Spleen (tissue), 11 donors: ENCODE measurements at regions not wholly inside any gene's neighbourhood (a gene's known extent, or its start where the extent isn't known, plus 50 kb on each side); places are given as distances from the start of the nearest gene placed in this dataset.

Experiments
- DNase-seq: peaks from one replicate; pipeline ENCODE4 v3.0.0-alpha.2; 2020
- H3K27ac ChIP-seq, 8 donors: fragments of 200-600 bp; sonication (generic) in 7 of 8; 1 replicate in 4 of 8; 2 replicates in 4 of 8; pipeline versions ENCODE4 v1.5.0 to v1.8.0; 2016 to 2021; ENCODE audit warnings: inconsistent platforms in 4 of 8, mild to moderate bottlenecking in 4 of 8, moderate library complexity in 1 of 8
- H3K27me3 ChIP-seq, 7 donors: fragments of 200-600 bp; sonication (generic) in 6 of 7; replicated peaks in 1 of 7; 1 replicate in 4 of 7; 2 replicates in 3 of 7; pipeline versions ENCODE4 v1.5.0 to v1.8.0; 2016 to 2021; ENCODE audit warnings: inconsistent platforms in 3 of 7, mild to moderate bottlenecking in 1 of 7
- H3K36me3 ChIP-seq, 6 donors: fragments of 200-600 bp; sonication (generic) in 5 of 6; 1 replicate in 4 of 6; 2 replicates in 2 of 6; pipeline versions ENCODE4 v1.5.0 to v1.8.0; 2016 to 2021; ENCODE audit warnings: inconsistent platforms in 2 of 6
- H3K4me1 ChIP-seq, 6 donors: fragments of 200-600 bp; sonication (generic) in 5 of 6; 1 replicate in 3 of 6; 2 replicates in 3 of 6; pipeline versions ENCODE4 v1.5.0 to v1.8.0; 2016 to 2021; ENCODE audit warnings: inconsistent platforms in 3 of 6
- H3K4me3 ChIP-seq, 8 donors: fragments of 200-600 bp; sonication (generic) in 7 of 8; 1 replicate in 4 of 8; 2 replicates in 4 of 8; pipeline versions ENCODE4 v1.5.0 to v1.8.0; 2016 to 2021; ENCODE audit warnings: inconsistent platforms in 4 of 8, mild to moderate bottlenecking in 4 of 8, moderate library complexity in 2 of 8
- H3K9me3 ChIP-seq, 8 donors: fragments of 200-600 bp; sonication (generic) in 7 of 8; 1 replicate in 4 of 8; 2 replicates in 4 of 8; pipeline versions ENCODE4 v1.5.0 to v1.8.0; 2016 to 2021; ENCODE audit warnings: inconsistent platforms in 4 of 8
- CTCF ChIP-seq, 11 experiments: fragments of 200-600 bp in 7 of 11; fragments of 450-650 bp in 4 of 11; sonication (generic) in 4 of 11; IDR thresholded peaks in 8 of 11; conservative IDR thresholded peaks in 3 of 11; 1 replicate in 7 of 11; 2 replicates in 4 of 11; pipeline versions ENCODE4 v1.4.0 to v1.8.0; 2016 to 2021; ENCODE audit warnings: antibody characterized with exemption in 11 of 11, inconsistent platforms in 4 of 11, mild to moderate bottlenecking in 1 of 11
- POLR2A ChIP-seq, 3 donors: fragments of 450-650 bp; IDR thresholded peaks; one replicate each; pipeline ENCODE4 v1.5.1; 2017; ENCODE audit warnings: antibody characterized with exemption in 3 of 3, mild to moderate bottlenecking in 1 of 3
- POLR2AphosphoS5 ChIP-seq, 3 donors: sonication (generic); formaldehyde crosslinking; IDR thresholded peaks; one replicate each; pipeline ENCODE4 v1.5.1; 2017; ENCODE audit warnings: antibody characterized with exemption in 3 of 3
- whole genome bisulfite sequencing, 5 donors: extraction: QIAGEN DNeasy Blood & Tissue Kit in 3 of 5; methylation state at CpG; one replicate each; pipeline versions ENCODE4 v1.1.5 to v1.1.7; 2013 to 2018; 5-methylcytosine and 5-hydroxymethylcytosine counted together
- intact Hi-C: fragments of 100-400 bp; cut with DNase I; formaldehyde crosslinking; loops from one replicate; pipeline ENCODE4 v1.15.0; 2023; ENCODE audit warnings: low total_unique reads
- donor health status: healthy with polysubstance abuse.
- donor health status: DM: no; HTN: no; CAD: no; lungs with moderate emphysema.
- donor health status: DM: no; HTN: no; CAD: no.
- donor health status: Bipolar disorder and iron deficiency.
- donor health status: healthy.
- donor health status: DM: no; HTN: no; CAD: no.
- donor health status: DM: yes; HTN: yes; CAD: no.

GRCh38 chr14:87312169-87312893, 680.7 kb downstream of the GALC start:
- DNase-seq = no peak
- H3K27ac ChIP-seq = no peak overlapping the region
- WGBS, 5 donors = 83 to 92% (median 86%) methylated on average over 7 of the region's 7 CpGs
- H3K27me3 ChIP-seq = no peaks in the 10 kb centered on the region
- H3K36me3 ChIP-seq = no peaks in the 10 kb centered on the region
- H3K4me1 ChIP-seq = no peaks in the 10 kb centered on the region
- no peak for TF ChIP-seq POLR2A (IDR thresholded peaks at IDR 0.05)
- no peak for TF ChIP-seq CTCF (IDR thresholded peaks at IDR 0.05 in 8 of 11, conservative IDR thresholded peaks at IDR 0.05 in 3 of 11)
- no peak for TF ChIP-seq POLR2AphosphoS5 (IDR thresholded peaks at IDR 0.05)
- no peak overlapping the region for H3K4me3 ChIP-seq
- H3K9me3 ChIP-seq = peaks cover 0 to 15% (median 4%) of the 10 kb centered on the region in 8 donors
- intact Hi-C loops = no loop called here

GRCh38 chr14:87309557-87309956, 683.4 kb downstream of the GALC start:
- 39 to 65% (median 63%) methylated on average over 2 of the region's 2 CpGs for WGBS, 5 donors
- H3K27me3 ChIP-seq = no peaks in the 10 kb centered on the region
- no peaks in the 10 kb centered on the region for H3K36me3 ChIP-seq
- no peak overlapping the region for H3K4me3 ChIP-seq
- peaks cover 0 to 6% (median 0%) of the 10 kb centered on the region in 8 donors for H3K9me3 ChIP-seq
- no peak overlapping the region for H3K27ac ChIP-seq
- intact Hi-C loops = no loop called here
- no peaks in the 10 kb centered on the region for H3K4me1 ChIP-seq
- TF ChIP-seq POLR2A (IDR thresholded peaks at IDR 0.05) = no peak
- TF ChIP-seq CTCF (IDR thresholded peaks at IDR 0.05 in 8 of 11, conservative IDR thresholded peaks at IDR 0.05 in 3 of 11) = no peak
- no peak for DNase-seq

- Histone ChIP-seq H3K36me3 (no peaks in the 10 kb centered on the region), H3K9me3 (peaks cover 0 to 12% (median 3%) of the 10 kb centered on the region in 8 donors), H3K4me3 (no peak overlapping the region), H3K27me3 (no peaks in the 10 kb centered on the region), H3K4me1 (no peaks in the 10 kb centered on the region), H3K27ac (no peak overlapping the region)
- intact Hi-C loops = no loop called here
- no peak for TF ChIP-seq POLR2AphosphoS5 (IDR thresholded peaks at IDR 0.05)
- TF ChIP-seq CTCF (IDR thresholded peaks at IDR 0.05 in 8 of 11, conservative IDR thresholded peaks at IDR 0.05 in 3 of 11) = no peak
- TF ChIP-seq POLR2A (IDR thresholded peaks at IDR 0.05) = no peak
- 74 to 92% (median 83%) methylated on average over 1 of the region's 1 CpG for WGBS, 5 donors
- DNase-seq = no peak
These were observed 686.4 kb downstream of the GALC start for GRCh38 chr14:87306409-87307168.

GRCh38 chr14:87305345-87305744, 687.6 kb downstream of the GALC start:
- intact Hi-C loops = no loop called here
- Histone ChIP-seq H3K4me3 (no peak overlapping the region), H3K9me3 (peaks cover 0 to 18% (median 8%) of the 10 kb centered on the region in 8 donors), H3K27ac (no peak overlapping the region), H3K27me3 (no peaks in the 10 kb centered on the region), H3K36me3 (no peaks in the 10 kb centered on the region), H3K4me1 (no peaks in the 10 kb centered on the region)
- TF ChIP-seq POLR2AphosphoS5 (IDR thresholded peaks at IDR 0.05) (no peak), CTCF (IDR thresholded peaks at IDR 0.05 in 8 of 11, conservative IDR thresholded peaks at IDR 0.05 in 3 of 11) (no peak), POLR2A (IDR thresholded peaks at IDR 0.05) (no peak)
- DNase-seq = no peak
- 65 to 71% (median 68%) methylated on average over 3 of the region's 3 CpGs for WGBS, 5 donors
